ENCODE measurements at regions not wholly inside any gene's neighbourhood (a gene's known extent, or its start where the extent isn't known, plus 50 kb on each side); places are given as distances from the start of the nearest gene placed in this dataset.

DNA sequence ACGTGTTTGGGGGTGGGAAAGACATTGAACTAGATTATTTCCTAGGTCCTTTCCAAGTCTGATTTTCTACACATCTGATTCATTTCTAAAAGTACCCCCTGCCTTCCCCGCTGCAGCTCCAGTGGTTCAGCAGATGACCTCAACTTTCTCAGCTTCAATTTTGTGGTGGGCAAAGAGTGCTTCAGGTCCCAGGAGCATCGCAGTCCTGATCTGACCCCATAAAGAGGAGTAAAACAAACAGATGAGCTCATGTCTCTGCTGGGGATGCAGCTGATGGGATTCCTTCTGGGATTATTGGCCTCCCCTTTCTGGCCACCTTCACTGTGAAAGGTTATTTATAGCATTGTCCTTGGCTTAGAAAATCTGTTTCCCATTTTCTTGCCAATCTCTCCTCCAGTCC lies 337.0 kb upstream of the PLXNA2 start:
- no peaks in the 10 kb centered on the region for H3K36me3 Mint-ChIP-seq (ENCODE audit: low read depth)
- CTCF ChIA-PET, result no interaction called here
- no peak overlapping the region for H3K27ac Mint-ChIP-seq
- H3K27me3 Mint-ChIP-seq (ENCODE audit: low read depth), result peaks cover 3% of the 10 kb centered on the region
- intact Hi-C loops (cut with micrococcal nuclease), result no loop called here
- DNase-seq, result no peak
- peaks cover 3% of the 10 kb centered on the region for H3K9me3 Mint-ChIP-seq
- no peaks in the 10 kb centered on the region for H3K4me1 Mint-ChIP-seq (ENCODE audit: low read depth)
- no peak overlapping the region for H3K4me3 Mint-ChIP-seq

DNA sequence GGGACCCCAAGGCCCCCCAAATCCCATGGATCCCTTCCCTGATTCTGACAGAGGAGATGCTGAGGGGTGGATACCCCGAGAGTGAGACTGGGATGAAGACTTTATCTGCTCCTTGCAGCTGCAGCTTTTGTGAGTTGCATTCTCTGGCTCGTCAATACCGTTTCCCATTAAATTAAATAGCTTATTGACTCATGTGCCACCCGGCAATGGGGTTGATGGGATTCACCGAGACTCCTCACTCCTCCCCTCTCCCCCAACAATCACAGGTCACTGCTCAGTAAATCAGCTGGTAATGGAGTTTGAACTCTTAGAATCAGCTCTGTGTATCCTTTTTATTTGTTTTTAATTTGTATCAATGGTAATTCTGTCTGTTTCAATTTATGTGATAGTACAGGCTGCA lies 337.5 kb upstream of the PLXNA2 start:
- CTCF ChIA-PET, result no interaction called here
- no peak overlapping the region for H3K27ac Mint-ChIP-seq
- no peak for DNase-seq
- H3K9me3 Mint-ChIP-seq, result peaks cover 3% of the 10 kb centered on the region
- no peaks in the 10 kb centered on the region for H3K4me1 Mint-ChIP-seq (ENCODE audit: low read depth)
- intact Hi-C loops (cut with micrococcal nuclease), result no loop called here
- H3K4me3 Mint-ChIP-seq, result no peak overlapping the region
- peaks cover 3% of the 10 kb centered on the region for H3K27me3 Mint-ChIP-seq (ENCODE audit: low read depth)
- no peaks in the 10 kb centered on the region for H3K36me3 Mint-ChIP-seq (ENCODE audit: low read depth)

DNA sequence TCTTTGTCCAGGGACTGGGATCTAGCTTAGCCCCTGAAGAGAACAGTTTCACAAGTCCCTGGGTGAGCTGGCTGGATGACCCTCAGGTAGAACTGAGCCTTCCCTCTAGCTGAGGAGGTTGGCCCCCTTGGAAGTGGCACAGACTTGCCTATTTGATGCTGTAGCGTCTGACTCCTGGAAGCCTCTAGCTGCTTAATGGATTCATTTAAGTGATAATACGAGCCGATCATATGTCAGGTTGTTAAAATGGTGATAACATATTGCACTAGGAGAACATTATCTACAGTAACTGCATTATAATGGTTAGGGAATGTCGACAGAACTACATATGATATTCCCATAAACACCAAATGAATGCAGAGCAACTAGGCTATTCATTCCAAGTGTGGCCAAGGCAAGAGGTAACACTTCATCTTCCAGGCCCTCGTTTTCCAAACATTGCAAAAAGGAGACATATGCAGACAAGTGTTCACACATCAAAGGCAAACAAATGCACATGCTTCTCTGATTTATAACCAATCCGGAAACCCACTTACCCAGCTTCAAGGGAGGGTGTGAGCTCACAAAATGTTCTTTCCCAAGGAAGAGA lies 340.1 kb upstream of the PLXNA2 start:
- Mint-ChIP-seq H3K4me3 (no peak overlapping the region), H3K27me3 (ENCODE audit: low read depth) (peaks cover 10% of the 10 kb centered on the region), H3K36me3 (ENCODE audit: low read depth) (no peaks in the 10 kb centered on the region), H3K9me3 (peaks cover 3% of the 10 kb centered on the region), H3K27ac (no peak overlapping the region), H3K4me1 (ENCODE audit: low read depth) (no peaks in the 10 kb centered on the region)
- DNase-seq, result no peak
- intact Hi-C loops (cut with micrococcal nuclease), result no loop called here
- CTCF ChIA-PET, result no interaction called here

DNA sequence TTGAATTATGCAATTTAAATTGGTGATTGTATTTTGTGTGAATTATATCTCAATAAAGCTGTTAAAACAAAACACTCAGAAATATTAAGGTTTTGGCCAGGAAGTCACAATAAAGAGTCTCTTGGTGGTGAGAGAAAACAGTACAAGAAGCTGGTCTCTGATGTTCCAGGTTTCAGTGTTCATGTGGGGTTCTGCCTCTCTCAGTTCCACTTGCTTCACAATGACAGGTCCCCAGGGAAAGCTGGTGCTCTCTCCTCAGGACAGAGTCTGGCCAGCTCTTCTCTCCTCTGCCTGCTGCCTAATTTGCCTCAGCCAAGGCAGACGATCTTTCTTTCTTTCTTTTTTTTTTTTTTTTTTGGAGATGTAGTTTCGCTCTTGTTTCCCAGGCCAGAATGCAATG lies 342.9 kb upstream of the PLXNA2 start:
- H3K9me3 Mint-ChIP-seq, result peaks cover 3% of the 10 kb centered on the region
- no peaks in the 10 kb centered on the region for H3K36me3 Mint-ChIP-seq (ENCODE audit: low read depth)
- no peak overlapping the region for H3K27ac Mint-ChIP-seq
- DNase-seq, result no peak
- peaks cover 15% of the 10 kb centered on the region for H3K27me3 Mint-ChIP-seq (ENCODE audit: low read depth)
- H3K4me1 Mint-ChIP-seq (ENCODE audit: low read depth), result no peaks in the 10 kb centered on the region
- no peak overlapping the region for H3K4me3 Mint-ChIP-seq
- CTCF ChIA-PET, result interaction anchor here (0.6 kb wide), 2 partner anchors 630 to 1396 kb away, joined by 3 read pairs; no protein-coding TSS in a partner anchor
- intact Hi-C loops (cut with micrococcal nuclease), result no loop called here

DNA sequence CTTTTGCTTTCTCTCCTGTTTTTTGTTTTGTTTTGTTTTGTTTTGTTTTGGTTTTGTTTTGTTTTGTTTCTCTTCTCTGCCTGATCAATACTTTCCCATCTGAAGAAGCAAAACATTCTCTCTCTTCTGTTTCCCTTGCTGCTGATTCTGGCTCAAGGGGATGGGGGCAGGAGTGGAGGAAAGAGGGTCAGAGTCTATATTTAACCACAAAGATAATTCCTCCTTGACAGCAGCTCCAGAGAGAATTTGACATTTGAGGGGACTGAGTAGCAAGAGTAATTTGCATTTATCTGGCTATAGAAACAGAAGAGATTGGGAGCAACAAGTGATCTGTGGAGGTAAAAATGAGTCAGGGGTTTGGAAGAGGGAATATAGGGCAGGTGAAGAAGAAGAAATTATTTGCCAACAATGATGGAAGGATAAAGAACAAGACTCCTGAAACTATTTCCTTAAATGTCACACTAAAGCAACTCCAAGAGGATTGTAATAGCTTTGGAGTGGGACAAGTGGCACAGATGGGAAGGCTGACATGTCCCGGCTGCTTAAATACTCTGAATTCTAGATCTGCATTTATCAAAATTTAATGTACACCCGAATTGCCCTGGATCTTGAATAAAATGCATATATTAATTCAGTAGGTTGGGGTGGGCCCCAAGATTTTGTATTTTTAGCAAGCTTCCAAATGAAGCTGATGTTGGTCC lies 349.3 kb upstream of the PLXNA2 start:
- Mint-ChIP-seq H3K4me1 (ENCODE audit: low read depth) (no peaks in the 10 kb centered on the region), H3K27ac (no peak overlapping the region), H3K36me3 (ENCODE audit: low read depth) (no peaks in the 10 kb centered on the region), H3K4me3 (no peak overlapping the region), H3K27me3 (ENCODE audit: low read depth) (peaks cover 8% of the 10 kb centered on the region), H3K9me3 (no peaks in the 10 kb centered on the region)
- no peak for DNase-seq
- CTCF ChIA-PET, result no interaction called here
- intact Hi-C loops (cut with micrococcal nuclease), result no loop called here

DNA sequence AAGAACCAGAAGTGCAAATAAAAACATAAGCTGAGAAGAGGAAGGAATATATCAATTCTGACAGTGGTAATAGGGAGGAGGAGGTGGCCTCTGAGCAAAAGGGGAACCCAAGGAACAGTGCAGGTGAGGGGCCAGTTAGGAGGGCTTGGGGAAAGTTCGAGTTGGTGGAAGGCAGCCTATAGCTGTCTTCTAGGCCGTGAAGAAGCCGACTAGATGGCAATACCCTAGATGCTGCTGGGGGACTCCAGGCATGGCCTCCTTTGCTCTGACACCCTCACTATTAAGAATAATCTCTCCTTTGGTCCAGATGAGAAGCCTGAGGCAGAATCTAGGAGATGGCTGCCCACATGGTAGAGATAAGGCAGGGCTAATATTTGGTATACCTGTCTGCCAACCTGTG lies 351.1 kb upstream of the PLXNA2 start:
- no peaks in the 10 kb centered on the region for H3K36me3 Mint-ChIP-seq (ENCODE audit: low read depth)
- peaks cover 13% of the 10 kb centered on the region for H3K27me3 Mint-ChIP-seq (ENCODE audit: low read depth)
- H3K27ac Mint-ChIP-seq, result no peak overlapping the region
- CTCF ChIA-PET, result no interaction called here
- intact Hi-C loops (cut with micrococcal nuclease), result no loop called here
- no peak overlapping the region for H3K4me3 Mint-ChIP-seq
- no peak for DNase-seq
- H3K4me1 Mint-ChIP-seq (ENCODE audit: low read depth), result no peaks in the 10 kb centered on the region
- H3K9me3 Mint-ChIP-seq, result no peaks in the 10 kb centered on the region

DNA sequence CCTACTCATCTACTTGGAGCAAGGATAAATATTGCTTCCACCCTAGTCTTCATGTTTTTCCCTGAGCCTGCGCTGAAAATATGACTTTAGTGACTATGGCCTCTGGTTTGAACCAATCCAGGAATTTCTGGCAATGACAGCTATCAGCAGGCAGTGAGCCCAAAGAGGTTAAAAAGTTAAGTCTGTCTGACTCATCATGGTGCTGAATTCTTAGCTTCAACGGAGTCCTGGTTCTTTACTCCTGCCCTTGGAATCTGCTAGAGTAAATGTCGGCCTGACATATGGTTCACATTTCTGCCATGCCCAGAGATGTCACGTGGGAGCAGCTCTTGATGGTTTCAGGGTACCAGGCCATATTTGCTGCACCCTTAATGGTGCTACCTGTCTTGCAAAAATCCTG lies 351.6 kb upstream of the PLXNA2 start:
- CTCF ChIA-PET, result no interaction called here
- no peak overlapping the region for H3K4me3 Mint-ChIP-seq
- intact Hi-C loops (cut with micrococcal nuclease), result no loop called here

DNA sequence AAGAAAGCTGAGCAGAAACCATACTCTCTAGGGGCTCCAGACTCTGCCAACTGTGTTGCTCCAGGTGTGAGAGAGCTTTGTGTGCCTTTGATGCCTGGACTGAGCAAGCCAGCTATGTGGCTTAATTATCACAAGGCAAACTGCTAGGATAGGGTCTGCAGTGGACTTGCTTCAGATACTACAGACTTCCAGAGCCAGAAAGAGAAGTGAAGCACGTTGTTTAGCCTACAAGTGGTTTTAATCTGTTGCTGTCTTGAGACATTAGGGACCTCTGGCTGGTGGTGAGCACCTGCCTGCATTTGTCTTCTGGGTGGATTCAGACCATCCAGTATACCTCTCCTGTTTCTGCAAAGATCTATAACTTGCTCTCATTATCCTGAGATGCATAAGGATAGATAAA lies 353.4 kb upstream of the PLXNA2 start:
- no peak for DNase-seq
- H3K9me3 Mint-ChIP-seq, result no peaks in the 10 kb centered on the region
- CTCF ChIA-PET, result no interaction called here
- H3K27me3 Mint-ChIP-seq (ENCODE audit: low read depth), result peaks cover 7% of the 10 kb centered on the region
- H3K36me3 Mint-ChIP-seq (ENCODE audit: low read depth), result no peaks in the 10 kb centered on the region
- no peaks in the 10 kb centered on the region for H3K4me1 Mint-ChIP-seq (ENCODE audit: low read depth)
- intact Hi-C loops (cut with micrococcal nuclease), result no loop called here
- no peak overlapping the region for H3K27ac Mint-ChIP-seq
- H3K4me3 Mint-ChIP-seq, result no peak overlapping the region

More for the DNA sequence above, 351.6 kb upstream of the PLXNA2 start:
- Mint-ChIP-seq H3K27me3 (ENCODE audit: low read depth) (peaks cover 13% of the 10 kb centered on the region), H3K36me3 (ENCODE audit: low read depth) (no peaks in the 10 kb centered on the region), H3K9me3 (no peaks in the 10 kb centered on the region), H3K27ac (no peak overlapping the region), H3K4me1 (ENCODE audit: low read depth) (no peaks in the 10 kb centered on the region)
- no peak for DNase-seq

DNA sequence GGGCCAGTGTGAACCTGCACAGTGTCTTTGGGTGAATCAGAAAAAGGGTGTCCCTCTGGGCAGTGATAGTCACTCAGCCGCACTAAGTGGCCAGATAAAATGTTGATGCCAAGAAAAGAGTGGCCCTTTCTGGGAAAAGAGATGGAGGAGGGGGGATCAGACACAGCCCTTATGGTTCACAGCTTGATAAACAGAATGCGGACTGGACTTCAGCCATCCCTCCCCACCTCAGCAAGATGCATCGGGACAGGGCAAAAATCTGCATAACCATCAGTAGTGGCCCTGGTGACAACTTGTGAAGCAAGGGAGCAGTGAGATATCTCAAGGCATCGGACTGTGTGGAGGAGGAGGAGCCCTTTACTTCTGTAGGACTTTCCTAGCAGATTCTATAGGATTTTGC lies 353.8 kb upstream of the PLXNA2 start:
- Mint-ChIP-seq H3K4me1 (ENCODE audit: low read depth) (no peaks in the 10 kb centered on the region), H3K27ac (no peak overlapping the region), H3K36me3 (ENCODE audit: low read depth) (no peaks in the 10 kb centered on the region), H3K4me3 (no peak overlapping the region), H3K9me3 (no peaks in the 10 kb centered on the region), H3K27me3 (ENCODE audit: low read depth) (peaks cover 7% of the 10 kb centered on the region)
- no peak for DNase-seq
- intact Hi-C loops (cut with micrococcal nuclease), result no loop called here
- CTCF ChIA-PET, result no interaction called here

DNA sequence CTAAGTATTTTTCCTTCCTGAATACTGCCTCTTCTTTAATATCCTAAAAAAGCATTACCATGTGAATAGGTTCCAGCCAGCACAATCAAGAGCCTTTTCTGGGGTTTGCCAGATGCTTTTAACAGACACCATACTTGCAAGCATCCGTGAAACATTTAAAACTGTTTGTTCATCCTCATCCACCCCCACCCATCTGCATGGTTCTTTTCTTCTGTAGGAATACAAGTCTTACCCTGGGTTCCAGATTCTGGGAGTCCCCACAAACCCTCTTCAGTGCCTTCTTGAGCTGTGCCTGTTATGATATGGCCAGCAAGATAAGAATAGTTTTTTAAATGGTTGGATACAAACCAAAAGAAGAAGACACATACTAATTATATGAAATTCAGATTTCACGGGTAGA lies 354.9 kb upstream of the PLXNA2 start:
- H3K27ac Mint-ChIP-seq, result no peak overlapping the region
- H3K9me3 Mint-ChIP-seq, result no peaks in the 10 kb centered on the region
- CTCF ChIA-PET, result no interaction called here
- peaks cover 10% of the 10 kb centered on the region for H3K27me3 Mint-ChIP-seq (ENCODE audit: low read depth)
- peaks cover under 1% of the 10 kb centered on the region for H3K4me1 Mint-ChIP-seq (ENCODE audit: low read depth)
- no peak overlapping the region for H3K4me3 Mint-ChIP-seq
- no peaks in the 10 kb centered on the region for H3K36me3 Mint-ChIP-seq (ENCODE audit: low read depth)
- DNase-seq, result no peak
- intact Hi-C loops (cut with micrococcal nuclease), result no loop called here

DNA sequence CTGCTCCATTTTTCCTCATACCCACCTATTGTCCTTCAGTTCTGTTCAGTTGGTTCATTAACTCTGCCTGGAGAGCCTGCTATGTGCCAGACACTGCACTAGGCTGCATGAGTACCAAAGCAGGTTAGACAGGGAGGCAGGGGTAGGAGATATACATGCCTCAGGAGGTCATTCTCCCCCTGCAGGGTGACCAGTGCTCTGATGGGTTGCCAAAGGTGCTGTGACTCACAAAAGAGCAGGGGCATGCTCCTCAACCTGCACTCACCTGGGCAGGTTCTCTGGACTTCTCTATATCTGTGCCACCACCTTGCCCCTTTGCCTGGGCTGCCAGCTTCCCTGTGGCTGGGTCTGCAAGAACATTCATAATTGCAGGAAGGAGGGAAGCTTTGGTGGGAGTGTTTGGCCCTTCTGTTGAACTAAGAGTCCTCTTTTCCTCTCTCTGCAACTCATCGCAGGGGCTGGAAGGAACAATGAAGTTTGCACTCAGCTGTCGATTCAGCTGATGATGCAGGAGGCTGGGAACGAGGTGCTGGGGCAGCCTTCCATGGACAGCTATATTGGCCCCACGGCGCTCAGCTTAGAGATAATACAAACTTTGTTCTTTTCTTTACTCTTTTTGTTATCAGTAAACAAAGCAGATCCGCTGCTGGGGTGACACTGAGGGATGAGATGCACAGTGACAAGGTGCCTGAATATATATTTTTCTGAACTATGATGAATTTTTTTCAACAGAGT lies 356.4 kb upstream of the PLXNA2 start:
- DNase-seq, result no peak
- intact Hi-C loops (cut with micrococcal nuclease), result no loop called here
- H3K4me3 Mint-ChIP-seq, result no peak overlapping the region
- peaks cover 3% of the 10 kb centered on the region for H3K4me1 Mint-ChIP-seq (ENCODE audit: low read depth)
- peaks cover 15% of the 10 kb centered on the region for H3K27me3 Mint-ChIP-seq (ENCODE audit: low read depth)
- no peaks in the 10 kb centered on the region for H3K36me3 Mint-ChIP-seq (ENCODE audit: low read depth)
- CTCF ChIA-PET, result no interaction called here
- H3K9me3 Mint-ChIP-seq, result no peaks in the 10 kb centered on the region
- no peak overlapping the region for H3K27ac Mint-ChIP-seq

DNA sequence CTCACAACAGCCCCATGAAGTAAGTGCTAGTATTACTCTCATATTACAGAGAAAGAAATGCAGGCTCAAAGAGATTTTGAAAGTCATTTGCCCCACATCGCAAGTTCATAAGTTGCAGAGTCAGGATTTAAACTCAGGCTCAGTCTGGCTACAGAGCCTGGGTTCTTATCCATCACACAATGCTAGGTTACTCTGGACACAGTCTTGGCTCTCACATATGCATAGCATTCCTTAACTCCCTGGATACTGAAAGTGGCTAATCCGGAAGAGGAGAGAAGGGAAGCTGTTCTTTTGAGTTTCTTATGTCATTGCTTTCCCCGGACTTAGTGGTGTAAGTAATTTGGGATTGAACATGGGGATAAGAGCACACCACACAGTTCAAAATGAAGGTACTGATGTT lies 357.4 kb upstream of the PLXNA2 start:
- Mint-ChIP-seq H3K27ac (no peak overlapping the region), H3K9me3 (no peaks in the 10 kb centered on the region), H3K27me3 (ENCODE audit: low read depth) (peaks cover 15% of the 10 kb centered on the region), H3K36me3 (ENCODE audit: low read depth) (no peaks in the 10 kb centered on the region), H3K4me3 (no peak overlapping the region), H3K4me1 (ENCODE audit: low read depth) (peaks cover 3% of the 10 kb centered on the region)
- no peak for DNase-seq
- intact Hi-C loops (cut with micrococcal nuclease), result no loop called here
- CTCF ChIA-PET, result no interaction called here

DNA sequence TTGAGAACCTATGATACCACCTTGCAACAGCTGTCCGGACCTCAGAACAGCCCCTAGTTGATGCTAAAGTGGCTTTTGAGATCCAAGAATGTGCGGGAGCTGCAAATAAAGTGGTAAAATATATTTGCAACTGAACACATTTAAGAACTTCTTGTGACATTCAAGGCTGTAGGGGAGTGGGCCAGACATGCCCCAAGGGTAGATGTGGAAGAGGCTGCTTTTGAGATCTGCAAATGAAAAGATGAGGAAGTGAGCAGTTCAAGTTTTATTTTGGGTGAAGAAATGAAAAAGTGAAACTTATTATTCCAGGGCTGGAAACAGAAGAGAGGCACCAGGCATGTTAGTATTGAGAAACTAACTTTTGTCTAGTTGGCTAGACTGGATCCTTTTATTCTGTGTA lies 359.5 kb upstream of the PLXNA2 start:
- no peaks in the 10 kb centered on the region for H3K36me3 Mint-ChIP-seq (ENCODE audit: low read depth)
- H3K4me3 Mint-ChIP-seq, result no peak overlapping the region
- CTCF ChIA-PET, result no interaction called here
- no peaks in the 10 kb centered on the region for H3K9me3 Mint-ChIP-seq
- no peak overlapping the region for H3K27ac Mint-ChIP-seq
- peaks cover 3% of the 10 kb centered on the region for H3K4me1 Mint-ChIP-seq (ENCODE audit: low read depth)
- peaks cover 15% of the 10 kb centered on the region for H3K27me3 Mint-ChIP-seq (ENCODE audit: low read depth)
- DNase-seq, result no peak
- intact Hi-C loops (cut with micrococcal nuclease), result no loop called here

Data from activated naive CD4-positive, alpha-beta T cell treated with anti-CD3 and anti-CD28 coated beads for 36 hours (primary cell).